ENCODE measurements at regions not wholly inside any gene's neighbourhood (a gene's known extent, or its start where the extent isn't known, plus 50 kb on each side); places are given as distances from the start of the nearest gene placed in this dataset.

DNA sequence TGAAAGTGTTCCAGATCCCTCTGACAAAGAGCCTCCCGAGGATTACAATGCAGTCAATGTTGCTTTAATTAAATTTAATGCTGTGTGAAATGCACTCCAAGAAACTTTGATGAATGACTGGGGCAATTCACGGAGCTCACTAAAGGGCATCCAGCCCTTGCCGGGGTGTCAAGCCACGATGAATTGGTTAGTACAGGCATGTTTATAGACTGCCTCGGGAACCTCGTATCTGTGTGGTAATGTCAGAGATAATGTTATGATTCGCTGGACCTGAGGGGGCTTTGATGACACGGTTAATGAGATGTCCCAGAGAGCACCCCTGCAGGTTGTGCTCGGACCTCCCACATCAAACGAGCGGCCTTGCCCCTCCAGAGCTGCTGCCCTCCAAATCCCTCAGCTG lies 428.8 kb downstream of the NKX6-1 start:
- H3K4me3 ChIP-seq (replicated peaks; ENCODE audit: low read depth, low read length) = no peak overlapping the region
- no peaks in the 10 kb centered on the region for H3K36me3 ChIP-seq (ENCODE audit: control insufficient read depth, insufficient read depth, low read length)
- H3K27me3 ChIP-seq (replicated peaks; ENCODE audit: control insufficient read depth, insufficient read depth, low read length) = no peaks in the 10 kb centered on the region
- DNase-seq (ENCODE audit: extremely low read depth, insufficient read length) = no peak
- TF ChIP-seq, protein P1, sequence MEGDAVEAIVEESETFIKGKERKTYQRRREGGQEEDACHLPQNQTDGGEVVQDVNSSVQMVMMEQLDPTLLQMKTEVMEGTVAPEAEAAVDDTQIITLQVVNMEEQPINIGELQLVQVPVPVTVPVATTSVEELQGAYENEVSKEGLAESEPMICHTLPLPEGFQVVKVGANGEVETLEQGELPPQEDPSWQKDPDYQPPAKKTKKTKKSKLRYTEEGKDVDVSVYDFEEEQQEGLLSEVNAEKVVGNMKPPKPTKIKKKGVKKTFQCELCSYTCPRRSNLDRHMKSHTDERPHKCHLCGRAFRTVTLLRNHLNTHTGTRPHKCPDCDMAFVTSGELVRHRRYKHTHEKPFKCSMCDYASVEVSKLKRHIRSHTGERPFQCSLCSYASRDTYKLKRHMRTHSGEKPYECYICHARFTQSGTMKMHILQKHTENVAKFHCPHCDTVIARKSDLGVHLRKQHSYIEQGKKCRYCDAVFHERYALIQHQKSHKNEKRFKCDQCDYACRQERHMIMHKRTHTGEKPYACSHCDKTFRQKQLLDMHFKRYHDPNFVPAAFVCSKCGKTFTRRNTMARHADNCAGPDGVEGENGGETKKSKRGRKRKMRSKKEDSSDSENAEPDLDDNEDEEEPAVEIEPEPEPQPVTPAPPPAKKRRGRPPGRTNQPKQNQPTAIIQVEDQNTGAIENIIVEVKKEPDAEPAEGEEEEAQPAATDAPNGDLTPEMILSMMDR (IDR thresholded peaks at IDR 0.05; ENCODE audit: insufficient read depth, low read length, poor library complexity, severe bottlenecking) = no peak

DNA sequence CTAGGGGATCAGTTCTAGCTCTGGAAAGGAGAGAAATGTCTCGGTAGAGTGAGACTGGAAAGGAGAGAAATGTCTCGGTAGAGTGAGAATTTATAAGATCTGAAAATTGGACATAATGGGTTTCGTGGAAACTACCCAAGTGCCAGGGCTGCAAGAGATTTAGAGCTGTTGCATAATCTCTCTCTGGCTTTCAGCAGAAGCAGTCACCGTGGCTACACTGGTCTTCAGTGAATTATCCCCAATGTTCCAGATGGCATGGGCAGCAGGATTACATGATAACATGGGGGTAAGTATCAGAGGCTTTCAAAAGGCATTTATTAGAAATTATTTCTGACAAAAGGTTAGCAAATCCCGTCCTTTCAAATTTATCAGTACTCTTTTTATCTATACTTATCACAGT lies 435.5 kb downstream of the NKX6-1 start:
- no peak for DNase-seq (ENCODE audit: extremely low read depth, insufficient read length)
- H3K4me3 ChIP-seq (replicated peaks; ENCODE audit: low read depth, low read length) = no peak overlapping the region
- TF ChIP-seq, protein P1 (IDR thresholded peaks at IDR 0.05; ENCODE audit: insufficient read depth, low read length, poor library complexity, severe bottlenecking) = no peak
- H3K27me3 ChIP-seq (replicated peaks; ENCODE audit: control insufficient read depth, insufficient read depth, low read length) = no peaks in the 10 kb centered on the region
- H3K36me3 ChIP-seq (ENCODE audit: control insufficient read depth, insufficient read depth, low read length) = no peaks in the 10 kb centered on the region

- no peaks in the 10 kb centered on the region for H3K36me3 ChIP-seq (ENCODE audit: control insufficient read depth, insufficient read depth, low read length)
- no peak for DNase-seq (ENCODE audit: extremely low read depth, insufficient read length)
- TF ChIP-seq, protein P1 (IDR thresholded peaks at IDR 0.05; ENCODE audit: insufficient read depth, low read length, poor library complexity, severe bottlenecking) = no peak
- H3K4me3 ChIP-seq (replicated peaks; ENCODE audit: low read depth, low read length) = no peak overlapping the region
- no peaks in the 10 kb centered on the region for H3K27me3 ChIP-seq (replicated peaks; ENCODE audit: control insufficient read depth, insufficient read depth, low read length)
Measured at GRCh38 chr4:84058201-84058600, 440.9 kb downstream of the NKX6-1 start.

GRCh38 chr4:84051639-84052038 lies 447.5 kb downstream of the NKX6-1 start:
- no peak for DNase-seq (ENCODE audit: extremely low read depth, insufficient read length)
- H3K36me3 ChIP-seq (ENCODE audit: control insufficient read depth, insufficient read depth, low read length) = no peaks in the 10 kb centered on the region
- no peak overlapping the region for H3K4me3 ChIP-seq (replicated peaks; ENCODE audit: low read depth, low read length)
- TF ChIP-seq, protein P1 (IDR thresholded peaks at IDR 0.05; ENCODE audit: insufficient read depth, low read length, poor library complexity, severe bottlenecking) = no peak
- H3K27me3 ChIP-seq (replicated peaks; ENCODE audit: control insufficient read depth, insufficient read depth, low read length) = no peaks in the 10 kb centered on the region

DNA sequence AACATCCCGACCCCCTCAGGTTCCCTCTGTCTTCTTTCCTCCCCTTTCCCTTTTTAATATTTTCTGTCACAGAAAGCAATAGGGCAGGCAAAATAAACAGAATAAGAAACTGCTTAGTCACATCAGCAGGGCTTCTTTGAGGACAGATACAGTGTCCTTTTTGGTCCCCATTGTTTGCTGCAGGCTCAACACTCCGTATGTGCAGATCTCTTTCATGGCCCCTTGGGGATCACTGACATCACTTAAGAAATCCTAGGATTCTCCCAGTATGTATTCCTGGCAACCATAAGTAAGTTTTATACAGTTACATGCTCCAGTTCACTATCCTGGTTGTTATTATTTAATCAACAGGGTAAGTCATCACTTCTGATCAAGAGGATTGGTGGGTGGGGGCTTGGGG lies 448.0 kb downstream of the NKX6-1 start:
- no peaks in the 10 kb centered on the region for H3K27me3 ChIP-seq (replicated peaks; ENCODE audit: control insufficient read depth, insufficient read depth, low read length)
- H3K4me3 ChIP-seq (replicated peaks; ENCODE audit: low read depth, low read length) = no peak overlapping the region
- no peak for DNase-seq (ENCODE audit: extremely low read depth, insufficient read length)
- no peaks in the 10 kb centered on the region for H3K36me3 ChIP-seq (ENCODE audit: control insufficient read depth, insufficient read depth, low read length)
- TF ChIP-seq, protein P1 (IDR thresholded peaks at IDR 0.05; ENCODE audit: insufficient read depth, low read length, poor library complexity, severe bottlenecking) = no peak

DNA sequence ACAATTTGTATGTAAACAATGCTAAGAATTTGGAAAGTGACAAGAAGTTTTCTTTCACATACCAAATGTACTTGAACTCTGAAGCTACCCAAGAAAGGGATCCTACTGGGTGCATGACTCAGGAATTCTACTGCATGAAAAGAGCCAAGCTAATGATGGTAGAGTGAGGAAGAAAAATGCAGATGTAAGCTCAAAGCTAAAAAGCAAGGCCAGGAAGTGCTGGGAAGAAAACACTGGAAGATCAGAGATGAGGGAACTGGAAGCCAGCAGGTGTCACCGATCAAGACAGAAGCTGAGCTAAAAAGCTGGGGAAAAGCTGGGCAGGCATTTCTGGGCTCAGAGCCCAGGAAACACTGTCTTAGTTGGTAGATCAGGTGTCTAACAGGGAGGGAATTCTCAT lies 449.1 kb downstream of the NKX6-1 start:
- no peak overlapping the region for H3K4me3 ChIP-seq (replicated peaks; ENCODE audit: low read depth, low read length)
- H3K36me3 ChIP-seq (ENCODE audit: control insufficient read depth, insufficient read depth, low read length) = no peaks in the 10 kb centered on the region
- no peak for DNase-seq (ENCODE audit: extremely low read depth, insufficient read length)
- TF ChIP-seq, protein P1 (IDR thresholded peaks at IDR 0.05; ENCODE audit: insufficient read depth, low read length, poor library complexity, severe bottlenecking) = no peak
- no peaks in the 10 kb centered on the region for H3K27me3 ChIP-seq (replicated peaks; ENCODE audit: control insufficient read depth, insufficient read depth, low read length)
